ENCODE measurements at regions not wholly inside any gene's neighbourhood (a gene's known extent, or its start where the extent isn't known, plus 50 kb on each side); places are given as distances from the start of the nearest gene placed in this dataset.

- no peak for DNase-seq
Measured at GRCh38 chr2:45172760-45173392, 163.6 kb upstream of the SIX2 start.

DNA sequence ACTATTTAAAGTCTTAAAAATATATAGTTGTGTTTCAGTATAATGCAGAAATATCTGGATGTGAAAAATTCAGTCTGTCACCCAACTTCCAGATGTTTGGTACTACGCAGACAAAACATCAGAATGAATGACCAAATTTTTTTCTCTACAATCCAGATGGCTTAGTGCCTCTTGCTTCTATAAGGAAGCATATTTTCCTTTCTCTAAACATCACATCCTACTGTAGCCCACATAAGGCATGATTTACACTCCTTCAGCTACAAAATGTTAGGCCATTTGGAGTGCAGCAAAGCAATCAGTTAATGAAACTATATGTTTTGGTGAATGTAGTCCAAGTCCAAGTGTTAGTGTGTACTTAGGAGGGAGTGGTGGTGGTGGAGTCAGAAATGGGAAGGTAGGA is 162.9 kb upstream of the SIX2 start:
- no peak for DNase-seq

DNA sequence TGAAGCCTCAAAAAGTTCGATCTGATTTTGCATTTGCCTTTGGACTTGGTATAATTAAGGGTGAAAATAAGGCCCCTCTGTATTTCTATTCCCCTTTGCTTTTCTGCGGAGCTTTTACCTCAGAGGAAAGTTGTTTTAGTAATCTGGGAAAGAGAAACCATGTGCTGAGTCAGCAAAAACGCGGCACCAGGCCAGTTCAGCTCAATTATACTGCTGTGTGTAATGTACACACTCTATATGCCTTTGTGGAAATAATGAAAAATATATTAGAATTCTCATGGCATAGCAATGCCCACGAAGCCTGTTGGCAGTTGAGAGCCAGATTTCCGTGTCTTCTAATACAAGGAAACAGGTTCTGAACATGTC is 161.9 kb upstream of the SIX2 start:
- DNase-seq, result peak; percentile 31

- peak; percentile 60 for DNase-seq
Measured at GRCh38 chr2:45170191-45171135, 161.2 kb upstream of the SIX2 start.

DNA sequence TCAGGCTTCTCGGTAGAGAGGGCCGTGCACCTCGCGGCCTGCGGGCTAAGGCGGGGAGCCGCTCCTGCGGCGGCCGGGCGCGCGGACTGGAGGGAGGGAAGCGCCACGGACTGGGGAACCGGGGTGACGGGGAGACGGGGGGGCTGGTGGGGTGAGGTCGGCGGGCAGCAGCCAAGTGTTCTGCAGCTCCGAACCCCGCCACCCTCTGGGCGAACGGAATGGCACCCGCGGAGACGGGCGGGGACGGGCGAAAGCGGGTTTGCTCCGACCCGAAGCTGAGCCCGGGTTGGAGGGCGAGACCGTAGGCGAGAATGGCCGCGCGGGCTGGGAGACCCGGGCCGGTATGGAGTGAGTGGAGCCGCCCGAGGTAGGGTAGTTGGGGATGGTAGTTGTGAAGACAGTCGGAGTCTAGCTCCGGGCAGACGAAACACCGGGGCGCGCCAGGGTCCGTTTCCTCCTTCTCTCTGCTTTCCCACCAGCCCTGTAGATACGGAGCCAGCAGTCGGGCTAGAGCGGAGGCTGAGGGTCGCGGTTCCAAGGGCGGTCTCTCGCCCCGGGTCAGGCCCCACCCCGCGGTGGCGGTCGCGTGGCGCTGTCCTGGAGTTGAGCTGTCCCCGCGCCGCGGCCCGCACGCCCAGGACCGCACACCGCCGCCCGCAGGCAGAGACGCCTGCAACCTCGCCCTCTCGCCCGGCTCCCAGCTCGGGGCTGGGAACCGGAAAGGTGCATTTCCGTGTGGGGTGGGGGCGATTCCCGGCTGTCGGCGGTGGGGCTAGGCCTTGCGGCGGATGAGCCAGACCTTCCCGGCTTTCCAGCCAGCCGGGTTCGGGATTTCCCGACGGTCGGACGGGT is 160.3 kb upstream of the SIX2 start:
- no peak for DNase-seq

DNA sequence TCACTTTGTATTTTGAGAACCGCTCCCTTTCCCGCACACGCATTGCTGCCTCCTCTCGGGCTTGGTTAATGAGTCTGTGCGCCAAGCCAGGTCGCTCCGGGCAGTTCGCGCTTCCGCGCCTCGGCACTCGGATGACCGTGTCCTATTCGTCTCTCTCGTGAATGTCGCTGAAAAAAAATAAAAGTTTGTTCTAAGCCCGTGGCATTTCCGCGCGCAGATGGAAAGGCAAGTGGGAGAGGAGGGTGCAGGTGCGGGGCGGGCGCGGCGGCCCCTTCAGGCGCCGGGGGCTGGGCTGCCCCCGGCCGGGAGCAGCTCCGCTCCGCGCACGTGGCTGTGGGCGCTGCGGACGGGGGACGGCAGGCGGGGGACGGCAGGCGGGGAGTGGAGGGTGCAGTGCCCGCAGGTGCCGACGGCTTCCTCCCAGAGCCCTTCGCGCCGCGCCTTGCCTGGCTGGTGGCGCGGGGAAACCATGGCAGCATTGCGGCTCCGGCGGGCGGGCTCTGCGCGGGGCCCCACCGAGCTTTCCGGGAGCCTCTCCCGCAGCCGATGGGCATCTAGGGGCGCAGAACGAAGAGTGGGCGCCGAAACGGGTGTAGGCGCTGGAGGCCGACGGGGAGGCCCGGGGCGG is 159.6 kb upstream of the SIX2 start:
- DNase-seq, result no peak

DNA sequence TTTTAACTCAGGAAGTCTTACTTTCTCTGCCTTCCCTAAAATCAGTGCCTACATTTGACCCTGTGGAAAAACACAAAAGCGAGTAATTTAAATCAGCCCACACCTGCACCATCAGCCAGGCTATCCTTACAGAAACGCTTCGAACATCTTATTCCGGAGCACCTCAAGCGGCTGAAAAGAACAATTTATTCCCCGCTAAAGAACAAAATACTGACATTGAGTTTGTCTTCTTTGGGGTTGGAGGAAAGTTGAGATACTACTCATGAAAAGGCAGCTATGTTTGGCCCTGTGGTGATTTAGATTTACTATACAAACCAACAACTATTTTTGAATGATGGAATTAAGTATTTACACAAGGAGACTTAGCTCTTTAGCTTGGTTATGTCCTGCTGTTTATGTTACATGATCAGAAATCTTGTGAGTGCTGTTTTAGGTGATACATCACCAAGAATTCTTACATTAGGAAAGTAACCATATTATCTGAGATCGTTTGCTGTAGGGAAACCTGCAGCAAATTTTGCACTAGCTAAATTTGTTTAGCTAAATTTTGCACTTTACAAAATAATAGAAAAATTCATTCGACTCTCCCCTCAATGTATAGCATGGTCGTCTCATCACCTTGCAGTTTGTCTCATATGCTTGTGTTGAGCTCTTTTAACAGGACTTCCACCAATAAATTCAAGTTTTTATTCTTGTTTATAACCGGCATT is 158.8 kb upstream of the SIX2 start:
- DNase-seq, result peak; percentile 68

- peak; percentile 72 for DNase-seq
Measured at GRCh38 chr2:45166229-45166890, 157.1 kb upstream of the SIX2 start.

DNA sequence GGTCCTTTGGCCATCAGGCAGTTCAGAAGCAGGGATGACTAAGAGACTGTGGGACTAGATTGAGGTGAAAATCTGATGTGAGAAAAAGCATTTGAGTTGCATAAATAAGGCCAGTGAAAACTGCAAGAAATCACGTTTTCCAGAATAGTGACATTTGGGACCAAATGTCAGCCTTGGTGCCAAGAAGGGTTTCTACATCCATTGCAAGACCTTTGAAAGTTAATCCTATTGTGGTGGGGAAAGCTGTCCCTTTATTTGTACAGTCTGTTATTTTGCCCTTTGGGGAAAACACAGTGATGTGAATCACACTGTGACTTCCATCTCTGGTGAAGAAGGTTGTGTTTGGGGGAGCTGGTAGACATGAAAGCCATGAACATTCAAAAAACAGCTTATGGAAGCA is 153.5 kb upstream of the SIX2 start:
- no peak for DNase-seq

GRCh38 chr2:45156605-45157004 is 147.4 kb upstream of the SIX2 start:
- no peak for DNase-seq

DNA sequence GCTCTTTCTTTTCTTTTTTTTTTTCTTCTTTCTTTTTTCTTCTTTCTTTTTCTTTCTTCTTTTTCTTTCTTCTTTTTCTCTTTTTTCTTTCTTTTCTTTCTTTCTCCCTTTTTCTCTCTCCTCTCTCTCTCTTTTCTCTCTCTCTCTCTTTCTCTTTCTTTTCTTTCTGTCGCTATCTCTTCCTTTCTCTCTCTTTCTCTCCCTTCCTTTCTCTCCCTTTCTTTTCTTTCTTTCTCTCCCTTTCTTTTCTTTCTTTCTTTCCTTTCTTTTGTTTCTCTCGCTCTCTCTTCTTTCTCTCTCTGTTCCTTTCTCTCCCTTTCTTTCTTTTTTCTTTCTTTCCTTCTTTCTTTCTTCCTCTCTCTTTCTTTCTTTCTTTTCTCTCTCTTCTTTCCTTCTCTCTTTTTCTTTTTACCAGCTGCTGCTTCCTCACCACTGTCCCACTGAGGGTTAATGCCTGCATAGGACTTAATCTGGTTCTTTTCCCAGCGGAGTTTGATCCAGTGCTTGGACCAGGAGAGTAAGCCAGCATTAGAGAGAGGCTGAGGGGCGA is 145.4 kb upstream of the SIX2 start:
- no peak for DNase-seq

DNA sequence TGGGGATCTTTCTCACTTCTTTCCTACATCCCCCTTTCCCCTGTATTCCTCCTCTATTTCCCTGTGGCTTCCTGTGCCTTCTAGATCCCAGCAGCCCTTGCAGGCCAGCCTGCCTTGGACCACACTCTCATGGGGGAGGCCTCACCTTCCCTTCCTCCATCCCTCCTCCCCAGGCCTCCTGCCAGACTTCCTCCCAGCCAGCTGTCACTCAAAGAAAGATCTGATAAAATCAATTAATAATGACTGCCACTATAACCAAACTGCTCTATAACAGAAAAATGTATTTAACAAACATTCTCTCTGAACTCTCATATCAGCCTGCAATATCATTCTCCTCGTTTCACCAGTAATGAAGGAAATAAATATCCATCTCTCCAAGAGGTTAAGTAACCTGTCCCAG is 144.9 kb upstream of the SIX2 start:
- no peak for DNase-seq

DNA sequence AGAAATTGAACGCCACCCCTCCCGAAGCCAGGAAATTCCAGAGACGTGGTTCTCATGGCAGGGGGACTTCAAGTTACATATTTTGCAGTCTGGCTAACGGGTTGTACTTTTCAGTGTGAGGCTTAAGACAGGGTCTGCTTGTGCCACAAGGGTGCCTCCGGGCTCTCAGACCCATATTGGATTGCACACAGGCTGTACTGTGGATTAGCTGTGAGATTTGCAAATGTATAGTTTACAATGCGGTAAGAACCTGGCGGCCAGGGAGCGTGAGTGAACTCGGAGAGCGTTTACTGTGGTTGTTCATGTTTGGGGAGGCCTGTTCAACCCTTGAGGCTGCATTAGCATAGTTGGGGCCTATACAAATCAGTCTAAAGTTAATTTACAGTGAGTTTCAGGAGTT is 143.9 kb upstream of the SIX2 start:
- DNase-seq, result no peak

GRCh38 chr2:45152691-45153090 is 143.4 kb upstream of the SIX2 start:
- no peak for DNase-seq

DNA sequence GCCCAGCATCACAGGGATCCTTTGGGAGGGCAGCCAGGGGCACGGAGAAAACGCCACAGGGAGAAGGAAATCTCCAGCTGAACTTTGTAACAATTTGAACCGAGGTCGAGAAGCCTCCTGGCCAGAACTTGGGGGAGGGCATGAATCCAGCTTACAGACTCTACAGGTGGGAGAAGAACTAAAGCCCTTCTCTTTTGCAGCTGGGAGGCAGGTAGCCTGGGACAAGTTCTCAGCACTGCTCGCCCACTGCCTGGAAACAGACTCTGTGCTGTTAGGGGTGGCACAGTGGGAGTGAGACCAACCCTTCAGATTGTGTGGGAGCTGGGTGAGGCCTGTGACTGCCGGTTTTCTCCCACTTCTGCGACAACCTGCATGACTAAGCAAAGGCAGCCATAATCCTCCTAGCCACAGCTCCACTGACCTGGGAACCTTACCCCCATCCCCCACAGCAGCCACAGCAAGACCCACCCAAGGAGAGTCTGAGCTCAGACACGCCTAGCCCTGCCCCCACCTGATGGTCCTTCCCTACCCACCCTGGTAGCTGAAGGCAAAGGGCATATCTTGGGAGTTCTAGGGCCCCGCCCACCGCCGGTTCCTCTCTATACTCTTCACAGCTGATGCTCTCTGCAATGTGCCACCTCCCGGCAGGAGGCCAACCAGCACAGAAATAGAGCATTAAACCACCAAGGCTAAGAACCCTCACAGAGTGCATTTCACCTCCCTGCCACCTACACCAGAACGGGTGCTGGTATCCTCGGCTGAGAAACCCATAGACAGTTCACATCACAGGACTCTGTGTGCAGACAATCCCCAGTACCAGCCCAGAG is 136.0 kb upstream of the SIX2 start:
- DNase-seq, result no peak

DNA sequence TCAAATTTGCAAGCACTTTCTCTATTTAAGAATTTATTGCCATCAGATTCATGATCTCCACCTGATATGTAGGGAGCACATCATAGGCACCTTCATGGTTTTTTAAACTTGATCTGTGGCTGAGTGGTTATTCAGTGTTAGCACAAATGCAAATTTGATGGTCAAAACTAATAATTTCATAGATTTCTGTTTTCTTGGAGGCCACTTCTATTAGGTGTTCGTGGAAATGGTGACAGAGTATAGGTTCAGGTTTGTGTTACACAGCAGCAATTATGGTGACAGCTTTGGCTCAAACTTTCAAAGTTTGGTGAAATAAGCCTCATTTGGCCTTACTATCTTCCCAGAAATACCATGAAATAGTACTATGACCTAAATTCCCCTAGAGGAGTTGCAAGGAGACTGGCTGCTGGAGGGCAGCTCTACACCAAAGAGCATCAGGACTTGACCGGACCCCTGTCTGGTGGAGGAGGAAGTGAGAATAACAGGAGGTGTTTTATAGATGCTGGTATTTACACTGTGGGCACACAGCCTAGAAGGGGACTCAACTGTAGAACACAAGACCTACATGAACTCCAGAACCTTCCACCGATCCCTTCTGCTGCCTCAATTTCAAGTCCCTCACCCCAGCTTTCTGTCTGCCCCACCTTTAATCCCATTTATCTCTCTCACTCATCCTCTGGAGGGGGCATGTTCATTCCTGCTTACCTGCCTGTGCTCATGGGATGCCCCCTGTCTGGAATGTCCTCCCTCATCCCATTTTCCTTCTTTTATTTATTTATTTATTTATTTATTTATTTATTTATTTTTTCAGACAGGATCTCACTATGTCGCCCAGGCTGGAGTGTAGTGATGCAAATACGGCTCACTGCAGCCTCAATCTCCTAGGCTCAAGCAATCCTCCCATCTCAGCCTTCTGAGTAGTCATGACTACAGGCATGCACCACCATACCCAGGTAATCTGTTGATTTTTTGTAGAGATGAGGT is 132.9 kb upstream of the SIX2 start:
- no peak for DNase-seq

DNA sequence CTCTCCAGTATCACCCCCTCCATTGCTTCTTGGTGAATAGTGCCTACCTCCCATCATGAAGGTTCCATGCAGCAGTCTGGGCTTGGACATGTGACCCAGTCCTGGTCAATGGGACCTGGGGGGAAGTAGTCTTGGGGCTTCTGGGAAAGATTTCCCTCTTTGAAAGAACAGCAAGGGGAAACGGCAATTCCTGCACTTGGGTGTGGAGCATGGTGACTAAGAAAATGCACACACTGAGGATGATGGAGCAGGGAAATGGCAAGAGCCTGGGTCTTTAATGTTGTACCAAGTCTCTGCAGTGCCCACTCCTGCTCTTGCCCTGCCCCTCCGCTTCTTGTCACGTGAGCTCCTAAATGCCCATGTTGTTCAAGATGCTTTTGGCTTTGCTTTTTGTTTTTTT is 131.4 kb upstream of the SIX2 start:
- no peak for DNase-seq

DNA sequence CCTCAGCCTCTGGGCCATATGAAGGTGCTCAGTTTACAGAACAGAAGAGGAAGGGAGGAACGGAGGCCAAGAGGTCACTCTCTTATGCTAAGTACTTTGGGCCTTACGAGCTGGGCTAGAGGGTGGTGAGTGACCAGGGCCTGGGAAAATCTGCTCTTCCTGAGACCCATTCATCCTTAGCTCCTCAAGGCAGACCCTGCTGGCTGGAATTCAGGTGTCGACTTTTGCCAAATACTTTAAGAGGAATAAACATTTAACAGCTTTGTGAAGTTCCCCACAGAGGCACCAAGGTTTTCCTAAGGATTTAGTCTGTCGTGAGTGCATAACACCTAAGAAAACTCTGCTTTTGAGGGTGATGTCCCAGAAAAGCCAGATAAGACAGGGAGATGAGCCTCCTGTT is 129.7 kb upstream of the SIX2 start:
- DNase-seq, result no peak

- no peak for DNase-seq
Measured at GRCh38 chr2:45137966-45138695, 128.9 kb upstream of the SIX2 start.

Data from SHP77 treated with DMSO at 0.1 percent for 48 hours (cell line).